ENCODE measurements at regions not wholly inside any gene's neighbourhood (a gene's known extent, or its start where the extent isn't known, plus 50 kb on each side); places are given as distances from the start of the nearest gene placed in this dataset.

- FAIRE-seq = no peak
- TF ChIP-seq ATOH8 (CRISPR knock-in tag; IDR thresholded peaks at IDR 0.05; ENCODE audit: low read depth) (no peak), CEBPB (IDR thresholded peaks at IDR 0.05) (no peak), EP300 (IDR thresholded peaks at IDR 0.05) (no peak), ELK1 (IDR thresholded peaks at IDR 0.05; ENCODE audit: low read depth, low read length) (no peak), NFE2L2 (conservative IDR thresholded peaks at IDR 0.05; ENCODE audit: low read length) (no peak), HEYL (CRISPR knock-in tag; IDR thresholded peaks at IDR 0.05) (no peak), POLR2A (IDR thresholded peaks at IDR 0.05; ENCODE audit: low read length) (no peak), USF2 (IDR thresholded peaks at IDR 0.05) (no peak), MAX (IDR thresholded peaks at IDR 0.05) (no peak), RAD21 (conservative IDR thresholded peaks at IDR 0.05 in 1 of 2, IDR thresholded peaks at IDR 0.05 in 1 of 2) (no peak)
- no peaks in the 10 kb centered on the region for H3K4me1 ChIP-seq
- H3K9me3 ChIP-seq = no peaks in the 10 kb centered on the region
- WGBS (ENCODE audit: missing lambda C conversion rate) = 19% methylated on average over 13 of the region's 13 CpGs
- no peak for DNase-seq (ENCODE audit: low read depth in 1 of 2, low spot score in 1 of 2)
- H3K27ac ChIP-seq = no peak overlapping the region
- no peak overlapping the region for H3K4me2 ChIP-seq
- ChIA-PET POLR2A (no interaction called here), CTCF (no interaction called here)
- no peak for ATAC-seq
- H3K4me3 ChIP-seq = no peak overlapping the region
Measured at GRCh38 chr10:130337305-130337640, 201.1 kb downstream of the GLRX3 start.

- no peaks in the 10 kb centered on the region for H3K4me1 ChIP-seq
- TF ChIP-seq POLR2AphosphoS2 (conservative IDR thresholded peaks at IDR 0.05; ENCODE audit: low read length) (no peak), ZC3H11A (IDR thresholded peaks at IDR 0.05) (no peak), SREBF2 (IDR thresholded peaks at IDR 0.05) (no peak), MAX (IDR thresholded peaks at IDR 0.05) (no peak), RNF2 (IDR thresholded peaks at IDR 0.05; ENCODE audit: borderline replicate concordance, low read depth) (no peak), NPAS2 (CRISPR knock-in tag; IDR thresholded peaks at IDR 0.05; ENCODE audit: borderline replicate concordance) (no peak), RAD21 (conservative IDR thresholded peaks at IDR 0.05 in 1 of 2, IDR thresholded peaks at IDR 0.05 in 1 of 2) (no peak), ATOH8 (CRISPR knock-in tag; IDR thresholded peaks at IDR 0.05; ENCODE audit: low read depth) (no peak), RARB (CRISPR knock-in tag; IDR thresholded peaks at IDR 0.05) (no peak), USF2 (IDR thresholded peaks at IDR 0.05) (no peak), HMGXB4 (CRISPR knock-in tag; IDR thresholded peaks at IDR 0.05; ENCODE audit: borderline replicate concordance) (no peak), ESRRA (IDR thresholded peaks at IDR 0.05; ENCODE audit: borderline replicate concordance, low read length) (no peak), CTCF (IDR thresholded peaks at IDR 0.05) (no peak), ELK1 (IDR thresholded peaks at IDR 0.05; ENCODE audit: low read depth, low read length) (no peak)
- POLR2A ChIA-PET = no interaction called here
- no peak for ATAC-seq
- DNase-seq (ENCODE audit: low read depth in 1 of 2, low spot score in 1 of 2) = no peak
- FAIRE-seq = no peak
- CTCF ChIA-PET = no interaction called here
- no peak overlapping the region for H3K4me2 ChIP-seq
- no peak overlapping the region for H3K4me3 ChIP-seq
- H3K9me3 ChIP-seq = no peaks in the 10 kb centered on the region
- 9% methylated on average over 11 of the region's 19 CpGs for WGBS (ENCODE audit: missing lambda C conversion rate)
- no peak overlapping the region for H3K27ac ChIP-seq
Measured at GRCh38 chr10:130337696-130338635, 201.8 kb downstream of the GLRX3 start.

Measured in A549 (cell line).